ENCODE measurements at regions not wholly inside any gene's neighbourhood (a gene's known extent, or its start where the extent isn't known, plus 50 kb on each side); places are given as distances from the start of the nearest gene placed in this dataset.
"Not testable (repeated sequence)": the region's sequence is repeated elsewhere in the genome, so short reads cannot be mapped to it uniquely, and the experiment has no call there.

GRCh38 chr12:90211017-90211416, 502.4 kb upstream of the ATP2B1 start:
- ATAC-seq (replicated peaks; ENCODE audit: extremely low read depth, poor library complexity, severe bottlenecking): no peak
- Mint-ChIP-seq H3K27me3 (peaks cover 33% of the 10 kb centered on the region), H3K27ac (ENCODE audit: low read depth) (no peak overlapping the region), H3K4me3 (no peak overlapping the region), H3K36me3 (ENCODE audit: insufficient read depth) (no peaks in the 10 kb centered on the region), H3K4me1 (no peaks in the 10 kb centered on the region), H3K9me3 (peaks cover 16% of the 10 kb centered on the region)
- DNase-seq (ENCODE audit: low spot score in 2 of 2): no peak

- H3K36me3 Mint-ChIP-seq (ENCODE audit: insufficient read depth): no peaks in the 10 kb centered on the region
- peaks cover 20% of the 10 kb centered on the region for H3K27me3 Mint-ChIP-seq
- H3K4me3 Mint-ChIP-seq: no peak overlapping the region
- no peak overlapping the region for H3K27ac Mint-ChIP-seq (ENCODE audit: low read depth)
- H3K9me3 Mint-ChIP-seq: peaks cover 16% of the 10 kb centered on the region
- DNase-seq (ENCODE audit: low spot score in 2 of 2) (no peak), ATAC-seq (replicated peaks; ENCODE audit: extremely low read depth, poor library complexity, severe bottlenecking) (no peak)
- H3K4me1 Mint-ChIP-seq: no peaks in the 10 kb centered on the region
Measured at GRCh38 chr12:90209029-90209428, 500.4 kb upstream of the ATP2B1 start.

- H3K27ac Mint-ChIP-seq (ENCODE audit: low read depth); H3K4me1 Mint-ChIP-seq; H3K36me3 Mint-ChIP-seq (ENCODE audit: insufficient read depth); H3K4me3 Mint-ChIP-seq; DNase-seq (ENCODE audit: low spot score in 2 of 2); ATAC-seq (replicated peaks; ENCODE audit: extremely low read depth, poor library complexity, severe bottlenecking): not testable (repeated sequence)
- peaks cover 22% of the 10 kb centered on the region for H3K27me3 Mint-ChIP-seq
- H3K9me3 Mint-ChIP-seq: peaks cover 16% of the 10 kb centered on the region
Measured at GRCh38 chr12:90208379-90208778, 499.7 kb upstream of the ATP2B1 start.

- H3K4me1 Mint-ChIP-seq: no peaks in the 10 kb centered on the region
- ATAC-seq (replicated peaks; ENCODE audit: extremely low read depth, poor library complexity, severe bottlenecking) (no peak), DNase-seq (ENCODE audit: low spot score in 2 of 2) (no peak)
- H3K4me3 Mint-ChIP-seq: no peak overlapping the region
- H3K36me3 Mint-ChIP-seq (ENCODE audit: insufficient read depth): no peaks in the 10 kb centered on the region
- H3K27me3 Mint-ChIP-seq: peaks cover 24% of the 10 kb centered on the region
- H3K9me3 Mint-ChIP-seq: peaks cover 16% of the 10 kb centered on the region
- no peak overlapping the region for H3K27ac Mint-ChIP-seq (ENCODE audit: low read depth)
Measured at GRCh38 chr12:90207799-90208198, 499.2 kb upstream of the ATP2B1 start.

GRCh38 chr12:90205165-90205564, 496.5 kb upstream of the ATP2B1 start:
- Mint-ChIP-seq H3K36me3 (ENCODE audit: insufficient read depth) (no peaks in the 10 kb centered on the region), H3K27ac (ENCODE audit: low read depth) (no peak overlapping the region), H3K4me3 (no peak overlapping the region), H3K9me3 (peaks cover 16% of the 10 kb centered on the region), H3K27me3 (peaks cover 15% of the 10 kb centered on the region), H3K4me1 (no peaks in the 10 kb centered on the region)
- DNase-seq (ENCODE audit: low spot score in 2 of 2): no peak
- no peak for ATAC-seq (replicated peaks; ENCODE audit: extremely low read depth, poor library complexity, severe bottlenecking)

GRCh38 chr12:90203556-90203955, 494.9 kb upstream of the ATP2B1 start:
- DNase-seq (ENCODE audit: low spot score in 2 of 2) (no peak), ATAC-seq (replicated peaks; ENCODE audit: extremely low read depth, poor library complexity, severe bottlenecking) (no peak)
- Mint-ChIP-seq H3K27ac (ENCODE audit: low read depth) (no peak overlapping the region), H3K4me3 (no peak overlapping the region), H3K9me3 (peaks cover 6% of the 10 kb centered on the region), H3K36me3 (ENCODE audit: insufficient read depth) (no peaks in the 10 kb centered on the region), H3K4me1 (no peaks in the 10 kb centered on the region), H3K27me3 (peaks cover 14% of the 10 kb centered on the region)

- ATAC-seq (replicated peaks; ENCODE audit: extremely low read depth, poor library complexity, severe bottlenecking) (no peak), DNase-seq (ENCODE audit: low spot score in 2 of 2) (no peak)
- Mint-ChIP-seq H3K9me3 (no peaks in the 10 kb centered on the region), H3K4me1 (no peaks in the 10 kb centered on the region), H3K27me3 (peaks cover 26% of the 10 kb centered on the region), H3K4me3 (no peak overlapping the region), H3K36me3 (ENCODE audit: insufficient read depth) (peaks cover 1% of the 10 kb centered on the region), H3K27ac (ENCODE audit: low read depth) (no peak overlapping the region)
Measured at GRCh38 chr12:90199006-90199405, 490.4 kb upstream of the ATP2B1 start.

- no peak overlapping the region for H3K27ac Mint-ChIP-seq (ENCODE audit: low read depth)
- H3K4me1 Mint-ChIP-seq: no peaks in the 10 kb centered on the region
- peaks cover 17% of the 10 kb centered on the region for H3K27me3 Mint-ChIP-seq
- peaks cover 1% of the 10 kb centered on the region for H3K36me3 Mint-ChIP-seq (ENCODE audit: insufficient read depth)
- no peaks in the 10 kb centered on the region for H3K9me3 Mint-ChIP-seq
- DNase-seq (ENCODE audit: low spot score in 2 of 2): no peak
- no peak overlapping the region for H3K4me3 Mint-ChIP-seq
- no peak for ATAC-seq (replicated peaks; ENCODE audit: extremely low read depth, poor library complexity, severe bottlenecking)
Measured at GRCh38 chr12:90193500-90193899, 484.9 kb upstream of the ATP2B1 start.

GRCh38 chr12:90188857-90189256, 480.2 kb upstream of the ATP2B1 start:
- Mint-ChIP-seq H3K4me1 (no peaks in the 10 kb centered on the region), H3K36me3 (ENCODE audit: insufficient read depth) (no peaks in the 10 kb centered on the region), H3K27me3 (peaks cover 41% of the 10 kb centered on the region), H3K27ac (ENCODE audit: low read depth) (no peak overlapping the region), H3K9me3 (no peaks in the 10 kb centered on the region), H3K4me3 (no peak overlapping the region)
- DNase-seq (ENCODE audit: low spot score in 2 of 2) (no peak), ATAC-seq (replicated peaks; ENCODE audit: extremely low read depth, poor library complexity, severe bottlenecking) (no peak)

- no peak overlapping the region for H3K27ac Mint-ChIP-seq (ENCODE audit: low read depth)
- H3K4me3 Mint-ChIP-seq: no peak overlapping the region
- DNase-seq (ENCODE audit: low spot score in 2 of 2) (no peak), ATAC-seq (replicated peaks; ENCODE audit: extremely low read depth, poor library complexity, severe bottlenecking) (no peak)
- peaks cover 57% of the 10 kb centered on the region for H3K27me3 Mint-ChIP-seq
- no peaks in the 10 kb centered on the region for H3K4me1 Mint-ChIP-seq
- no peaks in the 10 kb centered on the region for H3K9me3 Mint-ChIP-seq
- H3K36me3 Mint-ChIP-seq (ENCODE audit: insufficient read depth): no peaks in the 10 kb centered on the region
Measured at GRCh38 chr12:90183201-90183600, 474.6 kb upstream of the ATP2B1 start.

GRCh38 chr12:90181216-90181615, 472.6 kb upstream of the ATP2B1 start:
- Mint-ChIP-seq H3K36me3 (ENCODE audit: insufficient read depth) (no peaks in the 10 kb centered on the region), H3K4me3 (no peak overlapping the region), H3K27me3 (peaks cover 38% of the 10 kb centered on the region), H3K9me3 (no peaks in the 10 kb centered on the region), H3K4me1 (no peaks in the 10 kb centered on the region), H3K27ac (ENCODE audit: low read depth) (no peak overlapping the region)
- ATAC-seq (replicated peaks; ENCODE audit: extremely low read depth, poor library complexity, severe bottlenecking) (no peak), DNase-seq (ENCODE audit: low spot score in 2 of 2) (no peak)

- DNase-seq (ENCODE audit: low spot score in 2 of 2) (no peak), ATAC-seq (replicated peaks; ENCODE audit: extremely low read depth, poor library complexity, severe bottlenecking) (no peak)
- Mint-ChIP-seq H3K4me1 (no peaks in the 10 kb centered on the region), H3K4me3 (no peak overlapping the region), H3K27ac (ENCODE audit: low read depth) (no peak overlapping the region), H3K36me3 (ENCODE audit: insufficient read depth) (no peaks in the 10 kb centered on the region), H3K9me3 (no peaks in the 10 kb centered on the region), H3K27me3 (peaks cover 21% of the 10 kb centered on the region)
Measured at GRCh38 chr12:90174956-90175355, 466.3 kb upstream of the ATP2B1 start.

- Mint-ChIP-seq H3K36me3 (ENCODE audit: insufficient read depth) (no peaks in the 10 kb centered on the region), H3K4me3 (no peak overlapping the region), H3K9me3 (no peaks in the 10 kb centered on the region), H3K4me1 (no peaks in the 10 kb centered on the region), H3K27ac (ENCODE audit: low read depth) (no peak overlapping the region), H3K27me3 (peaks cover 13% of the 10 kb centered on the region)
- no peak for DNase-seq (ENCODE audit: low spot score in 2 of 2)
- no peak for ATAC-seq (replicated peaks; ENCODE audit: extremely low read depth, poor library complexity, severe bottlenecking)
Measured at GRCh38 chr12:90174198-90174510, 465.5 kb upstream of the ATP2B1 start.

All from central memory CD8-positive, alpha-beta T cell (primary cell).